H1 (cell line): ENCODE measurements at regions not wholly inside any gene's neighbourhood (a gene's known extent, or its start where the extent isn't known, plus 50 kb on each side); places are given as distances from the start of the nearest gene placed in this dataset.
A peak's percentile ranks its signal among the peaks of the same experiment; 100 is the strongest.

Experiments used
- CTCF ChIA-PET: fragments of 300-600 bp; sonication (Branson Sonifier 250); formaldehyde crosslinking; loops from one replicate; lab custom pipeline; 2021; ENCODE audit not compliant: partially characterized antibody; lab: Charles Lee
- POLR2A ChIA-PET: fragments of 300-600 bp; sonication (Branson Sonifier 250); formaldehyde crosslinking; loops from one replicate; lab custom pipeline; 2021; ENCODE audit warnings: inconsistent platforms; ENCODE audit not compliant: partially characterized antibody; lab: Charles Lee
- DNase-seq, 2 experiments: peaks; one replicate each; pipeline versions ENCODE4 v3.0.0 to v3.0.0-alpha.2; 2010 to 2022; ENCODE audit warnings: low spot score in 2 of 2, low read depth in 1 of 2, mixed read lengths in 1 of 2
- FAIRE-seq: peaks from 2 replicates; lab custom pipeline; 2011; peaks lifted over from hg19 to GRCh38; lab: Jason Lieb, UNC
- H2AFZ ChIP-seq: 2 replicates; pipeline ENCODE4 v1.8.1; 2012; ENCODE audit warnings: low read length, inconsistent platforms
- H2AK5ac ChIP-seq: 2 replicates; pipeline ENCODE4 v1.6.1; 2013; ENCODE audit warnings: low read depth, low read length
- H2BK120ac ChIP-seq: replicated peaks from 2 replicates; pipeline ENCODE3; 2013; ENCODE audit warnings: low read depth, low read length, inconsistent platforms
- H2BK12ac ChIP-seq: 2 replicates; pipeline ENCODE4 v1.6.1; 2013; ENCODE audit warnings: low read depth, low read length
- H2BK15ac ChIP-seq: 2 replicates; pipeline ENCODE4 v1.6.1; 2013; ENCODE audit warnings: low read length
- H2BK20ac ChIP-seq: 2 replicates; pipeline ENCODE4 v1.6.1; 2013; ENCODE audit warnings: low read length
- H2BK5ac ChIP-seq: 2 replicates; pipeline ENCODE4 v1.6.1; 2013; ENCODE audit warnings: low read depth, low read length
- H3K14ac ChIP-seq: 2 replicates; pipeline ENCODE4 v1.6.1; 2013; ENCODE audit warnings: inconsistent platforms; ENCODE audit not compliant: insufficient read length
- H3K18ac ChIP-seq: 2 replicates; pipeline ENCODE4 v1.6.1; 2013; ENCODE audit warnings: low read length; ENCODE audit errors: extremely low read depth
- H3K23ac ChIP-seq: 2 replicates; pipeline ENCODE4 v1.6.1; 2013; ENCODE audit warnings: inconsistent platforms; ENCODE audit not compliant: insufficient read length
- H3K23me2 ChIP-seq: 2 replicates; pipeline ENCODE4 v1.6.1; 2013; ENCODE audit warnings: low read depth, low read length
- H3K27ac ChIP-seq: 2 replicates; pipeline ENCODE4 v1.6.1; 2011; ENCODE audit warnings: low read depth, low read length, inconsistent platforms
- H3K27me3 ChIP-seq, 4 experiments: replicated peaks in 1 of 4; 1 replicate in 1 of 4; 2 replicates in 3 of 4; pipeline versions ENCODE4 v1.6.1 to v1.8.1; 2011 to 2013; ENCODE audit warnings: low read length in 3 of 4, mild to moderate bottlenecking in 3 of 4, inconsistent platforms in 2 of 4, mixed read lengths in 2 of 4, moderate library complexity in 1 of 4; ENCODE audit not compliant: control insufficient read depth in 3 of 4, insufficient read depth in 3 of 4; ENCODE audit errors: extremely low read depth in 1 of 4
- H3K36me3 ChIP-seq, 4 experiments: 2 replicates each; pipeline versions ENCODE4 v1.6.1 to v1.8.1; 2011 to 2013; ENCODE audit warnings: mild to moderate bottlenecking in 4 of 4, low read length in 3 of 4, moderate library complexity in 2 of 4, control low read depth in 1 of 4, inconsistent platforms in 1 of 4; ENCODE audit not compliant: insufficient read depth in 4 of 4, control insufficient read depth in 2 of 4
- H3K4ac ChIP-seq: replicated peaks from 2 replicates; pipeline ENCODE3; 2013; ENCODE audit warnings: low read length, low read depth, mixed read lengths, inconsistent platforms; ENCODE audit not compliant: insufficient read length
- H3K4me1 ChIP-seq, 4 experiments: replicated peaks in 1 of 4; 1 replicate in 1 of 4; 2 replicates in 3 of 4; pipeline versions ENCODE4 v1.6.1 to v1.8.1; 2011 to 2013; ENCODE audit warnings: low read length in 3 of 4, inconsistent platforms in 2 of 4, mixed read lengths in 1 of 4; ENCODE audit not compliant: insufficient read depth in 4 of 4, control insufficient read depth in 3 of 4
- H3K4me2 ChIP-seq, 2 experiments: 2 replicates each; pipeline versions ENCODE4 v1.6.1 to v1.8.1; 2011 to 2013; ENCODE audit warnings: low read depth in 2 of 2, low read length in 2 of 2, control low read depth in 1 of 2, inconsistent platforms in 1 of 2, mild to moderate bottlenecking in 1 of 2; ENCODE audit not compliant: insufficient read depth in 1 of 2
- H3K4me3 ChIP-seq, 4 experiments: fragments of 200-600, 300-600 bp in 1 of 4; sonication (generic), shearing (Covaris generic), sonication (Bioruptor Twin) in 1 of 4; 2 replicates each; pipeline versions ENCODE4 v1.5.1 to v1.8.1; 2011 to 2016; ENCODE audit warnings: low read length in 4 of 4, low read depth in 3 of 4, control low read depth in 2 of 4, inconsistent platforms in 2 of 4, mild to moderate bottlenecking in 2 of 4, mixed read lengths in 1 of 4, moderate library complexity in 1 of 4; ENCODE audit not compliant: insufficient read depth in 2 of 4; ENCODE audit errors: extremely low read depth in 1 of 4
- H3K56ac ChIP-seq: replicated peaks from 2 replicates; pipeline ENCODE3; 2013; ENCODE audit warnings: low read depth, mild to moderate bottlenecking, mixed read lengths, low read length, inconsistent platforms; ENCODE audit not compliant: insufficient read length
- H3K79me1 ChIP-seq: 2 replicates; pipeline ENCODE4 v1.6.1; 2013; ENCODE audit warnings: low read depth, low read length, control low read depth
- H3K79me2 ChIP-seq, 2 experiments: 2 replicates each; pipeline versions ENCODE4 v1.6.1 to v1.8.1; 2012 to 2013; ENCODE audit warnings: low read length in 2 of 2, mild to moderate bottlenecking in 2 of 2, inconsistent platforms in 1 of 2; ENCODE audit not compliant: insufficient read depth in 2 of 2, control insufficient read depth in 1 of 2
- H3K9ac ChIP-seq, 4 experiments: replicated peaks in 1 of 4; 1 replicate in 1 of 4; 2 replicates in 3 of 4; pipeline versions ENCODE4 v1.6.1 to v1.8.1; 2011 to 2013; ENCODE audit warnings: low read depth in 3 of 4, low read length in 3 of 4, control low read depth in 2 of 4, mild to moderate bottlenecking in 2 of 4, moderate library complexity in 2 of 4, inconsistent platforms in 1 of 4; ENCODE audit errors: extremely low read depth in 1 of 4
- H3K9me3 ChIP-seq, 2 experiments: 2 replicates each; pipeline versions ENCODE4 v1.6.1 to v1.8.1; 2012 to 2013; ENCODE audit warnings: mild to moderate bottlenecking in 2 of 2, moderate library complexity in 2 of 2, control low read depth in 1 of 2, inconsistent platforms in 1 of 2, low read depth in 1 of 2, low read length in 1 of 2, mixed read lengths in 1 of 2; ENCODE audit not compliant: insufficient read depth in 2 of 2
- H4K20me1 ChIP-seq, 2 experiments: replicated peaks in 1 of 2; 2 replicates each; pipeline versions ENCODE3 to v1.8.1; 2011 to 2013; ENCODE audit warnings: inconsistent platforms in 2 of 2, low read length in 2 of 2, mild to moderate bottlenecking in 1 of 2; ENCODE audit not compliant: insufficient read depth in 2 of 2, control insufficient read depth in 1 of 2
- H4K5ac ChIP-seq: 2 replicates; pipeline ENCODE4 v1.6.1; 2013; ENCODE audit warnings: low read length, low read depth, mixed read lengths, inconsistent platforms; ENCODE audit not compliant: insufficient read length
- H4K8ac ChIP-seq: 2 replicates; pipeline ENCODE4 v1.8.0; 2013; ENCODE audit warnings: mild to moderate bottlenecking, moderate library complexity, low read length, inconsistent platforms; ENCODE audit not compliant: insufficient read depth; ENCODE audit errors: extremely low read depth
- H4K91ac ChIP-seq: replicated peaks from 2 replicates; pipeline ENCODE3; 2013; ENCODE audit warnings: low read length, mixed read lengths, inconsistent platforms; ENCODE audit not compliant: insufficient read length
- JUND ChIP-seq: IDR thresholded peaks from 2 replicates; pipeline ENCODE4 v1.6.1; 2011; ENCODE audit warnings: mild to moderate bottlenecking, improper control_type of control experiment, low read length
- WGBS, 2 experiments: shearing (Covaris generic) in 1 of 2; methylation state at CpG; one replicate each; pipeline versions ENCODE4 v1.1.6 to v1.1.7; 2013 to 2015; ENCODE audit warnings: low lambda C conversion rate in 2 of 2, mixed read lengths in 2 of 2, inconsistent platforms in 1 of 2, low coverage in 1 of 2, missing lambda C conversion rate in 1 of 2; ENCODE audit not compliant: insufficient replicate concordance in 2 of 2, insufficient coverage in 1 of 2, insufficient read length in 1 of 2; ENCODE audit errors: extremely low coverage in 1 of 2, missing lambda C conversion rate in 1 of 2; 5-methylcytosine and 5-hydroxymethylcytosine counted together

DNA sequence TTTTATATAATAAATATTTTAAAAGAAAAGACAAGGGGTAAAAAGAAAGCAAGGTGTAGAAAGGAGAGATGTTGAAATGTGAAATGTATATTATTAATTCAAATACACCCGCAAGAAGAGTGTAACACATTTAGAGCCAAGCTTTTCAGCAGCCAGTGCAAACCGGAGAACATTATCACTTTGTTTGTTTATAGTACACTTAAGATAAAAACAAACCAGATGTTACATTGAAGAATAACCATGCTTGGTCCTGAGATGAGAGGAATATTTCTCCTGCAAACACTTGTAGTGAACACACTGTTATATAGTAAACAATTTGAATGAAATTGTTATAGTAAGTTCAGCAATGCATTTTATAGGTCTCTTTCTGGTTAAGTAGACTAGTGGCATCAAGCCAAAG lies 1441.5 kb downstream of the OTOL1 start:
- Histone ChIP-seq H3K4me3 (no peak overlapping the region), H3K18ac (no peak overlapping the region), H3K79me1 (no peaks in the 10 kb centered on the region), H3K27me3 (no peaks in the 10 kb centered on the region), H2AFZ (0 out of 2 replicates have a peak overlapping the region, but pooled peaks have one; percentile 27), H4K20me1 (no peaks in the 10 kb centered on the region), H3K4me2 (no peak overlapping the region), H3K79me2 (no peaks in the 10 kb centered on the region), H3K9me3 (peaks cover 0 to 2% of the 10 kb centered on the region in 2 experiments; a peak in 1 of 4 replicates), H2BK120ac (no peak overlapping the region), H2BK12ac (no peak overlapping the region), H3K36me3 (no peaks in the 10 kb centered on the region), H3K27ac (no peak overlapping the region), H3K4me1 (no peaks in the 10 kb centered on the region; a peak in 1 of 7 replicates), H3K14ac (no peak overlapping the region), H4K91ac (no peak overlapping the region), H4K5ac (no peak overlapping the region), H2BK5ac (no peak overlapping the region), H3K23ac (no peak overlapping the region), H3K23me2 (no peaks in the 10 kb centered on the region), H2AK5ac (no peak overlapping the region), H3K4ac (no peak overlapping the region), H3K9ac (no peak overlapping the region), H3K56ac (no peak overlapping the region), H2BK20ac (no peak overlapping the region), H4K8ac (no peak overlapping the region), H2BK15ac (no peak overlapping the region)
- CTCF ChIA-PET, result no interaction called here
- TF ChIP-seq JUND, result no peak
- WGBS, 2 experiments, result 98% methylated on average over 2 of the region's 2 CpGs; no CpG with 5 or more reads in 1 of the 2 experiments
- DNase-seq (no peak), FAIRE-seq (no peak)
- POLR2A ChIA-PET, result no interaction called here
